ENCODE measurements at regions not wholly inside any gene's neighbourhood (a gene's known extent, or its start where the extent isn't known, plus 50 kb on each side); places are given as distances from the start of the nearest gene placed in this dataset.
"Not testable (repeated sequence)": the region's sequence is repeated elsewhere in the genome, so short reads cannot be mapped to it uniquely, and the experiment has no call there.

DNA sequence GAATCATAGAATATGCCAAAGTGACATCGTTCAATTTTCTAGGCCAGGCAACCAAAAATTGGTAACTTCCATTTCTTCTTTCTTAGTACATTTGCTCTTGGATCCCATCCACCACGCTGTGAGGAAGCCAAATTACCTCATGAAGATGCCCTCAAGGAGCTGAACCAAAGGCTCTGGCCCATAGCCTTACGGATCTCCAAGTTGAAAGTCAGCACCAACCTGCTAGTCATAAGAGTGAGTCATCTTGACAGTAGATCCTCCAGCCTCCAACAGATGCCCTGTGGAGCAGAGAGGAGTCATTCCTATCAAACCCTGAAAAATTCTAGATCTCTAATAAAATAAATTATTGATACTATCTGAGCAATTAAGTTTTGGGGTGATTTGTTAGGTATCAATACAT is 322.5 kb upstream of the COL8A1 start:
- DNase-seq (ENCODE audit: low read depth): no peak

DNA sequence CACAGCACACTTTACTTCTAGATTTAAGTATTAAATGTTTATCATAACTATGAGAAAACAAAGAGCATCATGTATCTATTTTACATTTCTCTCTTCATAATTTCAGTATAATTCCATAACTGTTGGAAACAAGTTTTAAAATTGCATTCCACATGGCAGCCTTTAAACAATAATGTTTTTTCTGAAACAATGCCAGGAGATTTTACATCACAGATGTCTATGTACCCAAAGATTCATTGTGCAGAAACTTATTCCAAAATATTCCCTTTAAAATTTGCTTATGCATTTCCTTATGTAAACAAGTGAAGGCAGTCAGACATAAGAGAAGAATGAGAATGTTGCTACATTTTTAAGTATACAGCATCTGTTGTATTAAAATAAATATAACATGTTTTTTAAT is 324.9 kb upstream of the COL8A1 start:
- no peak for DNase-seq (ENCODE audit: low read depth)

DNA sequence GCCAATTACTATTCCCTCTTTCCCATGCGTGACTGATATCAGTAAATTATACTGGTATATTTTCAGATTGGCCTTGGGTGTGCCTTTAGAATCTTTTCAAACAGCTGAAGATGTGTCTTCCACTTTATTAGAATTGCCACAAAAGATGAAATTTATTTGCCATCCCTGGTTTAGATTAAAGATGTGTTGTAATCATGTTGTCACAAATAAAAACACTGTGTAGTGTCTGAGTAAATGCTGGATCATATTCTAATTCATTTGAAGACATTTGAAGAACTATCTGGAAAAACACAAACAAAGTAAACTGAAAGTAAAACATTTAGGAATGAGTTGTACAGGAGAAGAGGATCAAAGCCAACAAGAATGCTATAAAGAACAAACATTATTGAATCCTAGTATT is 339.7 kb upstream of the COL8A1 start:
- no peak for DNase-seq (ENCODE audit: low read depth)

DNA sequence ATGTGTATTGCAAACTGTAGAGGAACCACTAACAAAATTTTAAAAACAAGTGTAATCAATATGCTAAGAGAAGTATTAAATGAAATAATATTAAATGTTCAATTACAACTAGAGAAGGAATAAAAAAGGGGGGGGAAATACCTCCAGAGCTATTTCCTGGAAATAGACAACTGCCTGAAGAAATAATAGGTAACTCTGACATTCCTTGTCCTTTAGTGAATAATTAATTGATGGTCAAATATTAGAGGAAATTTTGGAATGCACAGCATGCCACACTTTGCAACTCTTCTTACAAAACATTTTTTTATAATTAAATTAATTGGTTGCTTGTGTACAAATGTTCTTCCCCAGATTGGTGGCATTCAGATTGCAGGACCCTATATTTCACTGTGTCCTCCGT is 342.6 kb upstream of the COL8A1 start:
- DNase-seq (ENCODE audit: low read depth): no peak

DNA sequence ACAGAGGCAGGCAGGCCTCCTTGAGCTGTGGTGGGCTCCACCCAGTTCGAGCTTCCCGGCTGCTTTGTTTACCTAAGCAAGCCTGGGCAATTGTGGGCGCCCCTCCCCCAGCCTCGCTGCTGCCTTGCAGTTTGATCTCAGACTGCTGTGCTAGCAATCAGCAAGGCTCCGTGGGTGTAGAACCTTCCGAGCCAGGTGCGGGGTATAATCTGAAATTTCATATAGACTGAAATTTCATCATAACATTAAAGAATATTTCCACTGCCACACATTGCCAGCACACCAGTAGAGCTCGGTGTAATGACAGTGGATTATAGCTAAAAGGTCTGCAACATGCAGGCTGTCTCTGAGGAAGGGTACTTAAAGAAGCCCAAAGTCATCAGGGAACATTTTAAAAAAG is 344.3 kb upstream of the COL8A1 start:
- DNase-seq (ENCODE audit: low read depth): not testable (repeated sequence)

DNA sequence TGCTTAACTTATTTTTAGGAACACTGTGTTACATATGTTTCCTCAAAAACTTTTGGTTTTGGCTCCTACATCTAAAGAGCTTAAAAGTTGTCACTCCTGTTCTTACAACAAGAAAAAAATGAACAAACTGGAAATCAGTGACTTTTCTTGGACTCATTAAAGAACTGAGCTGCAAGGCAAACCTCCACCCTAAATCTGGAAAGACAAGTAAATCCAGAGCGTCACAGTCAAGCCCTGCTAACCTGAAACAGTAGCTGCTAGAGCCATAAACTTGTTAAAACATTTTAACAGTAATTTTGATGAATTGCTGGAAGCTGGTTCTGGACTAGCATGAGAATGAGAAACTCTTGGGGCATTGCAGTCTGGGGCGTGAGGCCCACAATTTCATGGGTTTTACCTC is 350.5 kb upstream of the COL8A1 start:
- no peak for DNase-seq (ENCODE audit: low read depth)

DNA sequence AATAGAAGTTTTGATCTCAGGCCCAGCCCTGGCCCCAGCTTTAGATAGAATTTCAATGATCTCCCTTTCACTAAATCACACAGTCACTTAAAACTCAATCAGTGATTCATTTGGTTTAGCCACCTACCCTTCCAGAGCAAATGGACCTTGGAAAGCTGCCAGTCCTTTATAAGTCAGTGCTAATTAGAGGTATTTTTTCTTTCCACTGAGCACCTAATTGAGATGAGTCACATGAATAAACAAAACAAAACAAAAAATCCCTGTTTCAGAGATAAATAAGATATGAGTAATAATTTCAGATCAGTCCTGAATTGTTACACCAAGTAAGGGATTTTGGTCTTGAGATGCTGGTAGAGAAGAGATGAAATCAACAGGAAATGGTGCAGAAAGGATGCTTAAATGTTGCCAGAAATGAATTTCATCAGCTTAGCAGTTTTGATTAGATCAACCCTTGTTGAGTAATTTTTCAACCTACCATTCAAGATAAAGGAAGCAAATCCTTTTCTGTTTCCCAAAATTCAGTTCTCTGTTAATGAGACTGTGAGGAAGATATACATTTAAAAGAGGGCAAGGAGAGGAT is 352.0 kb upstream of the COL8A1 start:
- no peak for DNase-seq (ENCODE audit: low read depth)

DNA sequence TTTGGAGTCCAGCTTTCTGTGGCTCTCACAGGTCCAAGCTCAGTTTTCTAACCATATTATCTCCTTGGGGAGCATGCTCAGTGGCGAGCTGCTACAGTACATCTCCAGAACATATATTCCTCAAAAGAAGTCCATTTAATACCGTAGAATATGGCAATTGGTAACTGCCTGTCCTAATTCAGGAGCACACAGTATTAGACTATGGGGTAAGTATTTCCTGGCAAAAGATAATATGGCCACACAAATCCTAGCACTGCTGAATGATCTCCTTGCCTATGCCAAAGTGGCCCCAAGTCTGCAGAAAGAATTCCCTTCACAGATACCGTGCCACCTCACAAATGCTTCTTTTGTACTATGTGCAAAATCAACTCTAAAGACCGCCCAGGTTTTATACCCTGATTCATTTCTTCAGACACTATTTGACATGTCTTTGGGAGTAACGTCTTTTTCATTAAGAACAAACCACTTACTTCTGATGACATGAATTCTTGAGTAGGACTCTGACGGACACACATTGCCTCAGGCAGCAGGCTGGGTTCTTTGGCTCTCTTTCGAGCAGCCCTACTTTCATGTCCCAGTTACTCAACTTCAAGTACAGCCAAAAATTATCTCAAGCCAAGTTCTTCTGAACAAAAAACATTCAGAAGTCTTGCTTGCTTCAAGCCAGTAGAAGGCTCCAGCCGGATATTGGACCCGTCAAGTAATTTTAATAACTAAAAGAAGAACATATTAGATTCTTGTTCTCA is 368.3 kb upstream of the DCBLD2 start:
- no peak for DNase-seq (ENCODE audit: low read depth)

DNA sequence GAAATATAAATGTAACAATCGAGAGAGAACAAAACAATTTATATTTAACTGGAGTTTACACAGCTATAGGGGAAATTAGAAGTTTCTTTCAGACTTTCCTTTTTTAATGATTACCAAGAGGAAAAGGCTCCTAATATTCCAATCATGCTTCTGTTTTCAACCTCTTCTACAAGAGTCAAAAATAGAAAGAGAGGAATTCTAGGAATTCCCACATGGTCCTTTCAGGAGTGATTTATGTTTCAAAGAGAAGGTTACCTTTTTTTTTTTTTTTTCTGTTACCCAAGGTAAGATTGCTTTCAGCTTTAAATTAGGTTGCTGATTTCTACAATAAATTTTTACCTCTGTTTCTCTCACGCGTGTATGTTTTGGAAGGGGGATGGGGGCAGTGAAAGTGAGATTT is 355.3 kb upstream of the DCBLD2 start:
- no peak for DNase-seq (ENCODE audit: low read depth)

DNA sequence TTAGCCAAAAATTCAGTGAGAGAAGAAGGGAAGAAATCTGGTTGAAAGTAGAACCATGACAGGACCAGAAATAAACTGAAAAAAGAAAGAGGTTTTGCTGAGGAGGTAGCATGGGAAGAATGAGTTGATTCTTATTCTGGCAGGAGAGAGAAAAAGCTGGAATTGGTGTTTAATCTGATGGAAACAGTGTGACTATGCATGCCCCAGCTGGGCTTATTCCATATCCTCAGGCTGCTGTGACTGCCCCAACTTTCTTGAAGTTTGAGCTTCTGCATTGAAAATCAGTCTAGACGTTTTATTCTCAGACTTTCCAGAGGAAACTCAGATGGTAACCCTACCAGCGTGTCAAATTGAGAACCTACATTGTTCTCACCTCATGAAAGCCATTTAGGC is 352.5 kb upstream of the DCBLD2 start:
- DNase-seq (ENCODE audit: low read depth): no peak

DNA sequence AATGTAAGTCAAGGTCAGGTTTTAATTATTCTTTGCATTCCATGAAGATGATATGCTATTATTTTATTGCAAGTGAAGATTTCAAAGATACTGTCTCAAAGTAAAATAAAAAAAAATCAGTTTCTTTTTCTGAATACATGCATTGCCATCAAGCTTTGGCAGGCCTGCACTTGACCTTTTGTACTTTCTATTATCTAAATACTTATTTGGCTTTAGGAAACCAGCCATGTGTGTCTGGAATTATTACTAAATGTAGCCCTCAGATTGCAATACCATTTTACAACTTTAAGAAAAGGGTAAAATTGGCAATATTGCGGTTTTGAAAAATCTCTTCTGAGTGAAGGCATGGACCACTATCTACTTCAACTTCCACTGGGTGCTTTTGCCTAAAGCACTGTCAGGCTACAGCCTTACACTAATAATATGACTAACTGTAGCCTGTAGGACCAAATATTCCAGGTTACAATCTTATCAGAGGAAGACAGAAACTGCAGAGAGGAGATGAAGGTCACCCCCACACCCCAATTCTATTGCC is 349.4 kb upstream of the DCBLD2 start:
- DNase-seq (ENCODE audit: low read depth): no peak

DNA sequence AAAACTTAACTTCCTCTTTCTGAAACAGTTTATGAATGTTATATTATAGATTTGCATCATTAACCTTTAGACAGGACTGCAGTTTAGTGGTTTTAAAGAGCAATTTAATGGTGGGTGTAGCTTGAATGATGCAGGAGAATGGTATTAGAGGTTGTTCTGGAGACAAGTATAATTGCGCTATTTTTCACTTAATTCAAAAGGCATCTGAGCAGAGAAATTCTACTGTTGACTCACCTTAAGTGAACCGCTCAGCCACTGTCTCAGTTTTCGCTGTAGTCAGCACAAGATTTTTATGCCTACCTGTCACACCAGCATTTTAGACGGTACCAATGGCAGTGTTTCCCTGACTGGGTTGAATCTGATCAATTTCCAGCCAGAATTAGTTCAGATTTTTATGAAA is 348.8 kb upstream of the DCBLD2 start:
- DNase-seq (ENCODE audit: low read depth): no peak

DNA sequence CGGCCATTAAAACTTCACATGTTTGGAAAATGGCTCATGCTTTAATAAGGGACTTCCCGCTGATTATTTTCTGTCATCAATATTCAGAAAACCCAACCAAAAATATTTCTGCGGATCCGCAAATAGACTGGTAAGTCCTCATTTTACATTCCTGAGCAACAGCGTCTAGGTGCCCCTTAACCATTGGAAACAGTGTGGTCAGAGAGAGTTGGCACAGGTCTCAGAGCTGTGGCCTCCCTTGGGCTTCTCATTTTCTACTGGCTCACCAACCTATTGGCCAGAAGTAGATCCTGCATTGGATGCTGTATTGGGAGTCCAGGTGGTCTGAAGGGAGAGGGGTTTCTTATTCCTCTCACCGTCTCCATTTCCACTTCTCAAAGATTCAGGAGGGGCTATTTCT is 348.1 kb upstream of the DCBLD2 start:
- no peak for DNase-seq (ENCODE audit: low read depth)

DNA sequence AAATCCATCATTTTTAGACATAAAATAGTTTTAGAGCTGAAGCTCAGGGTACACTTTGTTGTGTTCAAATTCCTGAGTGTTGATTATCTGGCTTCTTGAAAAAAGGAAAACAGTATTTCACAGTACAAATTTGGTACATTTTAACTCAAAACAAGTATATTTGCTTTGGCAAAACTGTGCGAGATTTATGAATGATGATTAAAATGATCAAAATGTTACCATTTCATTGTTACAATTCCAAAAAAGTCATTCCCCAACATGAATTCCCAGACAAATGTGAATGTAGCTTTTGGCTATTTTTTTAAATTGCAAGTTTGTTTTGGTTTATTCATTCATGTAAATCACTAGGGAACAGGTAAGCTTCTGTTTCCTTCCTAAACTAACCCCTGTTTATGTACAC is 347.4 kb upstream of the DCBLD2 start:
- DNase-seq (ENCODE audit: low read depth): no peak

DNA sequence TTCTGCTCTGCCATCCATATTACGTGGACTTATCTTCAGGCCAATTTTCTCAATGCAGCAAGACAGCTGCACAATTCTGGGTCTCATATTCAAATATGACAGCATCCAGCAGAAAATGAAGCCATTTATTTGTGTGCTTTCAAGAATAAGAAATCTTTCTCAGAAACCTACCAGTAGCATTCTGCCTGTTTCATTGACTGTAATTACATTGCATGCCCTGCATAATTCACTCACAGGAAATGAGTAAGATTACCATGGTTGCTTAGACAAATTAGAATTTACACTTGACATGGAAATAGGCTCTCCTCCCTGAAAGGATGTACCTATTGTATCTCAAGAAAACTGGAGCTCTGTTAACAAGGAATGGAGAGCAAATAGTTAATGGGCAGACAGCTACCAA is 346.6 kb upstream of the DCBLD2 start:
- no peak for DNase-seq (ENCODE audit: low read depth)

DNA sequence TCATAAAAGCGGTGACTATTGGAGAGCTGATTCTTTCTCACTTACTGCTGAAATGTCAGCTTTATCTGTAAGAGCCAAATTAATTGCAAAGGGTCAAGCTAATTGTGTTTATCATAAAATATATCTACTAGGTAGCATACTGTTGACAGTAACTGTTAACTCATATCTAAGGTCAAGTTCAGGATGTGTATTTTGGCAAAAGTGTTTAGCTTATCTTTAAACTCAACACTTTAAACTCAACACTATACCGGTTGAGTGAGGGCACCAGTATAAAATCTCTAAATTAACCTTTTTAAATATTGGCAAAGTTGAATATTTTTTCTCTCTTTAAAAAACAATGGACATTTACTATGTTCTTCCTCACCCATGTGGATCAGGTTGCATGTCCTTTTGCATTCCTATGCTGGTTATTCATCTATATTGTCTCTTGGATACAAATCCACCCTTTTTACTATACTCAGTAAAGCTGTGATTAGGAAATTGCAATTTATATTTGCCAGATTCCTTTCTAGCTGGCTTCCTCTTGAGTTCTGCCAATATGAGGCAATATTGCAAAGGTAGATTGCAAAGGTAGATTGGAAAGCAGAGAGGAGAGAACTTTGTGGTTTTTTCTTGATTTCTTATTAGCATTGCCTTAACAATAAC is 344.6 kb upstream of the DCBLD2 start:
- no peak for DNase-seq (ENCODE audit: low read depth)

DNA sequence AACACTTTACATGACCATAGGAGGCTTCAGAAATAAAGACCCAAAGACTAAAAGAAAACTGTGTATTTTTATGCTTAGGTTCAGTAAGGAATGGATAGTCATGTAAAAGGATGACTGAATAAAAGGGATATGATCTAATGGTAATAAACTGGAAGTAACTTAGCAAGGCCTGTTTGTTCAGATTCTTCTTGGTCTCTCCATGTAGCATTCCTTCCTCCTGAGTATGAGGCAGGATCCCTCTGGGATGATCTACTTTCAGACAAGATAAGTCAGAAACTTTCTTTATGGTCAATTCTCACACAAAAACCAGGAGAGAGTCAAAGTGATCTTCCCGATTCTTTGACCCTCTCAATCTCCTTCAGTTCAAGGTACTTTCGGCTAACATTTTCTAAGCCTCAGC is 340.8 kb upstream of the DCBLD2 start:
- no peak for DNase-seq (ENCODE audit: low read depth)

DNA sequence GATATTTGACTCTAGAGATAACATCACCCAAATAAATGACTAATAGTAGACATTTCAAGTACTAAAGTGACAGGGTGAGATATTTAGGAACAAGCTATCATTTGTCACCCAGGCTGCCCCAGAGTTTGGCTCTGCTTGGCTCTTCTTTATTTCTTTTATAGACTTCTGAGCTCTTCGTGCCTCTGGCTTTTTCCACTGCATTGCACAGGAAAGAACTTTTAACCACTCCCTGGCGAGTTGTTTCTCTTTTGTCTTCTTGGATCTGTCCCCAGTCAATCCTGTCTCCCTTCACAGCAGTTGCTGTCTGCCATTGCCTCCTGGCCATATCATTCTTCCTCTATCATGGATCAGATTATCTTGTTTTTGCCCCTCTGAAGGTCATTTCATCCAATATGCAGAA is 339.2 kb upstream of the DCBLD2 start:
- no peak for DNase-seq (ENCODE audit: low read depth)

DNA sequence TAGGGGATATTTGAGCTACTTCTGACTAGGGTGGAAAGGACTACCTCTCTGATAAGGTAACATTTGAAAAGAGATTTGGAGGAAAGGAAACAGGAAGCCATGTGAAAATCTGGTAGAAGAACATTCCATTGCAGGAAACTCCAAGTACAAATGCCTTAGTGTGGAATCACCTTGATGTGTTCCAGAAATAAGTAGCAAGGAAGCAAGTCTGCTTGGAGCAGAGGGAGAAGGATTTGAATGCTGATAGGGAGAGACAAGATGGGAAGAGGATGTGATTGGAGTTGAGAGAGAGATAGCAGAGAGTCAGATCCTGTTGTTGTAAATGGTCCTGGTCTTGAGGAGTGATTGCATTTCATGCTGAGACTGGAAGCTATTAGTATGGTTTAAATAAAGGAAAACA is 335.1 kb upstream of the DCBLD2 start:
- no peak for DNase-seq (ENCODE audit: low read depth)

DNA sequence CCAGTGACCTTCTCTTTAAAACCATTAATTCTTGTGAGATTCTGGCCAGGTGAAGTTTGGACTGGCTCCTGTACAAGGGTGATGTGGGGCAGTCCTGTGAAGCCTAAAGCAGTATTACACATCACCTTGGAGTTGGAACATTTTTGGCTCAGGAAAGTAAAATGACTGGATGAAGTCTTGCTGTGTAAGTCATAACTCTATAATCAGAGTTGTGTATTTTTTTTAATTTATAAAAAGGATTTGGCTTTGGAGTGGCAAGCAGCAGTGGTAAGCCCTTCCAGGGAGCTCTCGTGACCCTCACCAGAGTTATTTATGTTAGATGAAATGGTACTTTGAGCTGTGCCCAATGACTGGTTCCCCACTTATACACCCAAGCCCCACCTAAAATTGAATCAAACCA is 331.2 kb upstream of the DCBLD2 start:
- DNase-seq (ENCODE audit: low read depth): no peak

DNA sequence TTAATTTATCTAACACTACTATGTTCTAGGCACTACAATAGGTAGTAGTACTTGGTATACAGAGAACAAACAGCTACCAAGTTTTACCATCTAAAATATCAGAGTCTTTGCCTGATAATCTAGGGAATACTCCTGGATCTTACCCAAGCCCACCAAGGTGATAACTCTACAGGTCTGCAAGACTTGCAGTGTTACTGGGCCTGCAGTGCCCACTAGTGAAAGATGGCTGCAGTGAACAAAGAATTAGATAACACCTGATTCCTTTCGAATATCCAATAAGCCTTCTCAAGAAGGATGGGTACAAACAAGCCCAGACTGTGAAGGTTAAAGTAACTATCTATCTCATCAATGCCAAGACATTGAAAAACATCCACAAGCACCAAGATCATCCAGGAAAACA is 317.0 kb upstream of the DCBLD2 start:
- no peak for DNase-seq (ENCODE audit: low read depth)

DNA sequence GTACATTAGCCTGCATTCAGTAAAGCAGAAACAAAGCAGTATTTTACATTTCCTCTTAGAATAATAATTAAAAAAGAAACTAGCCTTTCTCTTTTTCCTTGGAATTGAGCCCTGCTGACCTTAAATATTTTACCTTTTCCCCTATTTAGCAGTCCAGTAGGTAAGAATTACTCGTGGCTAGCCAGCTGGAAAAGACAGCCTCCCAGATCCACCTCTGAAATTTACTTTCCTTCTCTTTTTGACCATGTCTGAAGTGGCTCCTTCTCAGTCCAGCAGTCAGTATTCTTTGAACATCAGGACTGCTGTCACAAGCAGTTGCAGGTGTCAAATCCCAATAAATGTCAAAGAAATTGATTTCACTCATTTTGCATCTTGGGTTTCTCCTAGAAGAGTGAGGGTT is 311.5 kb upstream of the DCBLD2 start:
- no peak for DNase-seq (ENCODE audit: low read depth)

DNA sequence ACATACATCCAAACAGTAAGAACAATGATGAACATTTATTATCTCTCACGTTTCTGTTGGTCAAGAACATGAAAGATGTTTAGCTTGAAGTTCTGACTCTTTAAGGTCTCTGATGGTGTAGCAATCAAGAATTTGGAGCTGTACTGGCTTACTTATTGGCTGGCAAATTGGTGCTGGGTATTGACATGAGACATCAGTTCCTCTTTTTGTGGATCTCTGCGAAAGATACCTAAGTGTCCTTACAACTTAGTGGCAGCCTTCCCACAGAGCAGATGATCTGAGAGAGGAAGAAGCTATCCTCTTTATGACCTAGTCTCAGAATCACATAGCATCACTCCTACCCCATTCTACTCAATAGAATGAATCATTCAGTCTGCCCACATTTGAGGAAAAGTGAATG is 309.8 kb upstream of the DCBLD2 start:
- DNase-seq (ENCODE audit: low read depth): no peak

DNA sequence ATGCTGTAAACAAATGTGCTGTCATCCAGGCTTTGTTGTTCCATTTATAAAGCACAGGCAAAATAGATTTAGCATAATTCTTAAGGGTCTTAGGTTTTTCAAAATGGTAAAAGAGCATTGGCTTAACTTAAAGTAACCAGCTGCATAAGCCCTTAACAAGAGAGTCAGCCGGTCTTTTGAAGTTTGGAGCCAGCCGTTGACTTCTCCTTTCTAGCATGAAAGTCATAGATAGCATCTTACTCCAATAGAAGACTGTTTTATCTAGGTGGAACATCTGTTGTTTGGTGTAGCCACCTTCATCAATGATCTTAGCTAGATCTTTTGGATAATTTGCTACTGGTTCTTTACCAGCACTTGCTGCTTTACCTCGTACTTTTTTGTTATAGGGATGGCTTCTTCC is 297.5 kb upstream of the DCBLD2 start:
- no peak for DNase-seq (ENCODE audit: low read depth)

Data from activated T-cell treated with anti-CD3 and anti-CD28 coated beads for 48 hours (primary cell).